RKO (cell line): ENCODE measurements at regions not wholly inside any gene's neighbourhood (a gene's known extent, or its start where the extent isn't known, plus 50 kb on each side); places are given as distances from the start of the nearest gene placed in this dataset.
"Not testable (repeated sequence)": the region's sequence is repeated elsewhere in the genome, so short reads cannot be mapped to it uniquely, and the experiment has no call there.

Source experiments
- DNase-seq: peaks from one replicate; pipeline ENCODE4 v3.0.0-alpha.2; 2016; ENCODE audit warnings: low spot score

GRCh38 chr9:34793428-34793827 is 83.5 kb upstream of the CCL21 start:
- DNase-seq: no peak

GRCh38 chr9:34783951-34784487 is 74.1 kb upstream of the CCL21 start:
- no peak for DNase-seq

GRCh38 chr9:34782372-34782771 is 72.4 kb upstream of the CCL21 start:
- DNase-seq: no peak

- DNase-seq: no peak
These were observed 67.7 kb upstream of the CCL21 start for GRCh38 chr9:34777666-34778065.

GRCh38 chr9:34773955-34774354 is 64.0 kb upstream of the CCL21 start:
- no peak for DNase-seq

- DNase-seq: no peak
These were observed 63.5 kb upstream of the CCL21 start for GRCh38 chr9:34773306-34773910.

GRCh38 chr9:34771007-34771406 is 61.1 kb upstream of the CCL21 start:
- DNase-seq: peak; percentile 69

- not testable (repeated sequence) for DNase-seq
These were observed 57.2 kb upstream of the CCL21 start for GRCh38 chr9:34767087-34767486.

- not testable (repeated sequence) for DNase-seq
These were observed 50.5 kb upstream of the CCL21 start for GRCh38 chr9:34760196-34761040.
